OCI-LY3 (cell line): ENCODE measurements at regions not wholly inside any gene's neighbourhood (a gene's known extent, or its start where the extent isn't known, plus 50 kb on each side); places are given as distances from the start of the nearest gene placed in this dataset.

Source experiments
- H2AFZ ChIP-seq: fragments of 200-600, 300-600 bp; shearing (Covaris generic); 2 replicates; pipeline ENCODE4 v1.6.0; 2014; ENCODE audit warnings: antibody characterized with exemption, low read depth, low read length
- H3K27ac ChIP-seq: fragments of 200-600, 300-600 bp; sonication (generic); 2 replicates; pipeline ENCODE4 v1.5.1; 2014; ENCODE audit warnings: mild to moderate bottlenecking, low read length, moderate library complexity, mixed read lengths
- H3K27me3 ChIP-seq: fragments of 200-600, 300-600 bp; sonication (generic); 2 replicates; pipeline ENCODE4 v1.6.1; 2014; ENCODE audit warnings: low read depth, low read length, mixed read lengths
- H3K36me3 ChIP-seq: fragments of 200-600, 300-600 bp; sonication (generic); replicated peaks from 2 replicates; pipeline ENCODE3; 2014; ENCODE audit warnings: low read depth, low read length, mixed read lengths
- H3K4me1 ChIP-seq: fragments of 300-600, 200-600 bp; sonication (generic); 2 replicates; pipeline ENCODE4 v1.6.1; 2014; ENCODE audit warnings: low read length, mixed read lengths
- H3K4me2 ChIP-seq: fragments of 200-600, 300-600 bp; sonication (generic); 2 replicates; pipeline ENCODE4 v1.6.1; 2014; ENCODE audit warnings: low read length, mixed read lengths
- H3K4me3 ChIP-seq: fragments of 300-600, 200-600 bp; sonication (generic); 2 replicates; pipeline ENCODE4 v1.5.1; 2014; ENCODE audit warnings: antibody characterized with exemption, mild to moderate bottlenecking, low read length, moderate library complexity
- H3K79me2 ChIP-seq: fragments of 300-600, 200-600 bp; shearing (Covaris generic); 2 replicates; pipeline ENCODE4 v1.6.1; 2014; ENCODE audit warnings: mild to moderate bottlenecking, low read length, mixed read lengths
- H3K9ac ChIP-seq: fragments of 300-600, 200-600 bp; shearing (Covaris generic); 2 replicates; pipeline ENCODE4 v1.6.0; 2014; ENCODE audit warnings: mild to moderate bottlenecking, low read length, moderate library complexity
- H3K9me3 ChIP-seq: fragments of 200-600, 300-600 bp; shearing (Covaris generic); 2 replicates; pipeline ENCODE4 v1.6.1; 2014; ENCODE audit warnings: low read length, mixed read lengths; ENCODE audit not compliant: insufficient read depth
- H4K20me1 ChIP-seq: fragments of 200-600, 300-600 bp; sonication (generic); 2 replicates; pipeline ENCODE4 v1.6.1; 2016; ENCODE audit warnings: low read length, mixed read lengths; ENCODE audit not compliant: insufficient read depth
- EZH2phosphoT487 ChIP-seq: fragments of 200-600 bp; shearing (Covaris generic); IDR thresholded peaks from 2 replicates; pipeline ENCODE4 v1.6.1; 2018; ENCODE audit warnings: antibody characterized with exemption, mixed run types, low read depth
- TF ChIP-seq, protein P1 (sequence below): fragments of 200-600, 300-600 bp; sonication (generic); IDR thresholded peaks from 2 replicates; pipeline ENCODE4 v1.5.1; 2014; ENCODE audit warnings: antibody characterized with exemption, low read length, low read depth

DNA sequence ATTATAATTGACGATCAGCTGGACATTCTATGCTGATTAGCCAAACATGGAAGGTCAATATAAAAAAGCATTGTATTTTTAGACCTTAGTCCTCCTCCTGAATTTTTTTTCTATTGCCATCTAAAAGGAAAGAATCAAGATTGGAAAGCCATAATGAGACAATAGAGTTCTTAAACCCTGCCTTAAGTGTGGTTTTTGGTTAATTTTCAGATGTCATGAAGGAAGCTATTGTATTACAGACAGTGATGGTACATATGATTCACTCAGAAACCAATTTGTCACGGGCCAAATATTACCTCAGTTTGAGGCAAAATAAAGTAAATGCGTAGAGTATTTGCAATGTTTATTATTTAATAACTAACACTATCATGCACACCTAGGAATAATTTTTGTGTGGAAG is 1164.0 kb upstream of the RAG2 start:
- H3K4me3 ChIP-seq, result no peak overlapping the region
- no peaks in the 10 kb centered on the region for H3K27me3 ChIP-seq
- no peaks in the 10 kb centered on the region for H4K20me1 ChIP-seq

DNA sequence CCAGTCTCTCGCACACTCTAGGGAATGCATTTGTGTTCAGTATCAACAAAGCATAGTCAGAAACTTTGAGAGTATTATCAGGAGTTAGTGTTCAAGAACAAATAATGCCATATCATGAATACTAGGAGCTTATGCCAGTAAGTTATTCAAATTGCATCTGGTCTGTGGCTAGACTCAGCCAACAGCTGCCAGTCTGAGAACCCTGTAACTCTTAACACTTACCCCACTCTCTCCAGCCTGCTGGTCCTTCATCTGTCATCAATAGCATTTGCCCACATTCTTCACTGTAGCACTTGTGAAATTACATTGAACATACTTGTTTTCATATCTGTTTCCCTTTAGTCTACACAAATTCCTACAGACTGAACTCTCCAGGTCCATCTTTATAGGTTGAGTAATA is 1157.5 kb upstream of the RAG2 start:
- Histone ChIP-seq H3K27me3 (no peaks in the 10 kb centered on the region), H3K9ac (no peak overlapping the region), H3K4me1 (no peaks in the 10 kb centered on the region), H3K27ac (no peak overlapping the region), H3K9me3 (no peaks in the 10 kb centered on the region), H3K4me2 (no peak overlapping the region), H3K4me3 (no peak overlapping the region), H4K20me1 (no peaks in the 10 kb centered on the region), H3K79me2 (no peaks in the 10 kb centered on the region), H2AFZ (no peak overlapping the region), H3K36me3 (no peaks in the 10 kb centered on the region)
- TF ChIP-seq, protein P1, sequence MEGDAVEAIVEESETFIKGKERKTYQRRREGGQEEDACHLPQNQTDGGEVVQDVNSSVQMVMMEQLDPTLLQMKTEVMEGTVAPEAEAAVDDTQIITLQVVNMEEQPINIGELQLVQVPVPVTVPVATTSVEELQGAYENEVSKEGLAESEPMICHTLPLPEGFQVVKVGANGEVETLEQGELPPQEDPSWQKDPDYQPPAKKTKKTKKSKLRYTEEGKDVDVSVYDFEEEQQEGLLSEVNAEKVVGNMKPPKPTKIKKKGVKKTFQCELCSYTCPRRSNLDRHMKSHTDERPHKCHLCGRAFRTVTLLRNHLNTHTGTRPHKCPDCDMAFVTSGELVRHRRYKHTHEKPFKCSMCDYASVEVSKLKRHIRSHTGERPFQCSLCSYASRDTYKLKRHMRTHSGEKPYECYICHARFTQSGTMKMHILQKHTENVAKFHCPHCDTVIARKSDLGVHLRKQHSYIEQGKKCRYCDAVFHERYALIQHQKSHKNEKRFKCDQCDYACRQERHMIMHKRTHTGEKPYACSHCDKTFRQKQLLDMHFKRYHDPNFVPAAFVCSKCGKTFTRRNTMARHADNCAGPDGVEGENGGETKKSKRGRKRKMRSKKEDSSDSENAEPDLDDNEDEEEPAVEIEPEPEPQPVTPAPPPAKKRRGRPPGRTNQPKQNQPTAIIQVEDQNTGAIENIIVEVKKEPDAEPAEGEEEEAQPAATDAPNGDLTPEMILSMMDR, result no peak
- no peak for TF ChIP-seq EZH2phosphoT487

More for the DNA sequence above, 1164.0 kb upstream of the RAG2 start:
- Histone ChIP-seq H3K4me2 (no peak overlapping the region), H3K9me3 (no peaks in the 10 kb centered on the region; the same call in 1 of the 2 replicates), H3K9ac (no peak overlapping the region), H3K27ac (no peak overlapping the region), H2AFZ (no peak overlapping the region), H3K36me3 (no peaks in the 10 kb centered on the region), H3K4me1 (no peaks in the 10 kb centered on the region), H3K79me2 (no peaks in the 10 kb centered on the region)
- TF ChIP-seq, protein P1, result no peak
- no peak for TF ChIP-seq EZH2phosphoT487

DNA sequence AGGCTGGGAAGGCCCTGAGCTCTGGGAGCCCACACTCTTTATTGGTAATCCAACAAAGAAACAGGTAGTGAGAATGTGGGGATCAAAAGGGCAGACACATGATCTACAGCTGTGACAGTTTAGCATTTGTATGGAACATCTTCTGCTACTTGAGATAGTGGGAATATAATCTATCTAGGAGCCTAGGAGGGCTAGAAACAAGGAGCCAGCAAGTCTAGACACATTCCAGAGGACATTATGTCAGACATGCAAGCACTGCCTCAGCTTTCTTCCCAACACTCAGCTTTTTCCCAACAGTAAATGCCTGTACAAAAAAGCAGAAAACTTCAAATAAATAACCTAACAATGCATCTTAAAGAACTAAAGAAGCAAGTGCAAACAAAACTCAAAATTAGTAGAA is 1150.6 kb upstream of the RAG2 start:
- Histone ChIP-seq H2AFZ (no peak overlapping the region), H3K4me2 (no peak overlapping the region), H3K9ac (no peak overlapping the region), H3K9me3 (no peaks in the 10 kb centered on the region), H3K4me3 (no peak overlapping the region), H3K27me3 (no peaks in the 10 kb centered on the region), H3K4me1 (no peaks in the 10 kb centered on the region), H4K20me1 (no peaks in the 10 kb centered on the region), H3K79me2 (no peaks in the 10 kb centered on the region), H3K36me3 (no peaks in the 10 kb centered on the region), H3K27ac (no peak overlapping the region)
- TF ChIP-seq, protein P1, result no peak
- no peak for TF ChIP-seq EZH2phosphoT487

DNA sequence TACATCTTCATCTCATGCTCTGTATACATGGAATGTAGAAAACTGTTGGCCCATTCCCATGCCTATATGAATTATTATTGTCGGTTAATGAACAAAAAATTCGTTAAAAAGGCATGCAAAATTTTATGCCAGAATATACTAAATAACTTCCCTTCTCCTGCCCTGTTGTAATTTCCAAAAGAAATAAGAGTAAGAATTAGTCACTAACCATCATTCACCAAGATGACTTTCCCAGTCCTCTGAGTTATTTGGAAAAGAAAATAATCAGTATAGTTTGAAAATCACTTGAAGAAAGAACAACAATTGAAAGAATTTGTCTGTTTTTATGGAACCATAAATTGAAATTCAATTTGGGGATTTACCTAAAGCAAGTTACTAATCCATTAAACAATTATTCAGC is 1149.1 kb upstream of the RAG2 start:
- no peak for TF ChIP-seq EZH2phosphoT487
- TF ChIP-seq, protein P1, result no peak
- no peaks in the 10 kb centered on the region for H3K36me3 ChIP-seq

More for the DNA sequence above, 1149.1 kb upstream of the RAG2 start:
- no peaks in the 10 kb centered on the region for H3K79me2 ChIP-seq
- H2AFZ ChIP-seq, result no peak overlapping the region
- no peaks in the 10 kb centered on the region for H4K20me1 ChIP-seq
- no peaks in the 10 kb centered on the region for H3K4me1 ChIP-seq
- no peak overlapping the region for H3K9ac ChIP-seq
- H3K9me3 ChIP-seq, result no peaks in the 10 kb centered on the region
- no peak overlapping the region for H3K4me2 ChIP-seq
- H3K4me3 ChIP-seq, result no peak overlapping the region
- H3K27ac ChIP-seq, result no peak overlapping the region
- no peaks in the 10 kb centered on the region for H3K27me3 ChIP-seq
